B cell (primary cell): ENCODE measurements at regions not wholly inside any gene's neighbourhood (a gene's known extent, or its start where the extent isn't known, plus 50 kb on each side); places are given as distances from the start of the nearest gene placed in this dataset.

Source experiments
- ATAC-seq: fragments of 200-7000 bp; cut with Tn5 transposase; one replicate; pipeline ENCODE4 v1.10.0; 2021; ENCODE audit warnings: low read depth, mild to moderate bottlenecking, moderate number of reproducible peaks, moderate library complexity
- CTCF ChIA-PET: fragments of 350-600 bp; sonication (Branson Sonifier 250); formaldehyde crosslinking; loops from one replicate; lab custom pipeline; 2021; ENCODE audit warnings: antibody characterized with exemption, inconsistent platforms; lab: Charles Lee
- POLR2A ChIA-PET: fragments of 350-600 bp; sonication (Branson Sonifier 250); formaldehyde crosslinking; loops from one replicate; lab custom pipeline; 2021; ENCODE audit warnings: antibody characterized with exemption; lab: Charles Lee
- DNase-seq: peaks from one replicate; pipeline ENCODE4 v3.0.0; 2013
- H2AFZ ChIP-seq: 2 replicates; pipeline ENCODE4 v1.6.1; 2012; ENCODE audit warnings: mild to moderate bottlenecking, low read depth, low read length; ENCODE audit not compliant: insufficient read depth, poor library complexity, severe bottlenecking
- H3K27ac ChIP-seq, 2 donors: 1 replicate in 1 of 2; 2 replicates in 1 of 2; pipeline ENCODE4 v1.5.1; 2012 to 2013; ENCODE audit warnings: low read length in 2 of 2, mild to moderate bottlenecking in 2 of 2, moderate library complexity in 1 of 2
- H3K27me3 ChIP-seq, 4 experiments: fragments of 200-600 bp in 1 of 4; sonication (generic) in 1 of 4; replicated peaks in 1 of 4; 1 replicate in 2 of 4; 2 replicates in 2 of 4; pipeline versions ENCODE4 v1.6.1 to v1.7.0; 2013 to 2016; ENCODE audit warnings: low read length in 3 of 4, mild to moderate bottlenecking in 2 of 4, mixed read lengths in 1 of 4, moderate library complexity in 1 of 4; ENCODE audit not compliant: insufficient read depth in 4 of 4, control insufficient read depth in 3 of 4; ENCODE audit errors: control extremely low read depth in 1 of 4
- H3K36me3 ChIP-seq, 2 experiments: replicated peaks in 1 of 2; 1 replicate in 1 of 2; 2 replicates in 1 of 2; pipeline versions ENCODE4 v1.6.1 to v1.7.1; 2013; ENCODE audit warnings: low read length in 1 of 2; ENCODE audit not compliant: insufficient read depth in 2 of 2, control insufficient read depth in 1 of 2; ENCODE audit errors: control extremely low read depth in 1 of 2, extremely low read depth in 1 of 2
- H3K4me1 ChIP-seq, 2 donors: fragments of 200-600 bp in 1 of 2; sonication (generic) in 1 of 2; 1 replicate in 1 of 2; 2 replicates in 1 of 2; pipeline versions ENCODE4 v1.5.1 to v1.6.1; 2013 to 2017; ENCODE audit warnings: low read length in 2 of 2; ENCODE audit not compliant: control insufficient read depth in 2 of 2, insufficient read depth in 2 of 2
- H3K4me2 ChIP-seq: replicated peaks from 2 replicates; pipeline ENCODE3; 2012; ENCODE audit warnings: mild to moderate bottlenecking, low read depth, low read length; ENCODE audit not compliant: poor library complexity, severe bottlenecking
- H3K4me3 ChIP-seq, 5 experiments: fragments of 200-600 bp in 1 of 5; sonication (generic) in 1 of 5; 1 replicate in 3 of 5; 2 replicates in 2 of 5; pipeline versions ENCODE4 v1.5.1 to v1.7.0; 2011 to 2016; ENCODE audit warnings: low read length in 4 of 5, mild to moderate bottlenecking in 4 of 5, low read depth in 2 of 5, control low read depth in 1 of 5, moderate library complexity in 1 of 5; ENCODE audit not compliant: insufficient read depth in 1 of 5; ENCODE audit errors: control extremely low read depth in 1 of 5, extremely low read depth in 1 of 5
- H3K79me2 ChIP-seq: fragments of 200-600 bp; sonication (generic); one replicate; pipeline ENCODE4 v1.6.0; 2016; ENCODE audit warnings: low read length; ENCODE audit not compliant: control insufficient read depth, insufficient read depth
- H3K9ac ChIP-seq: fragments of 200-600 bp; sonication (generic); 2 replicates; pipeline ENCODE4 v1.6.1; 2017; ENCODE audit warnings: mild to moderate bottlenecking, low read length, moderate library complexity
- H3K9me3 ChIP-seq, 3 donors: one replicate each; pipeline versions ENCODE4 v1.6.1 to v1.7.1; 2013; ENCODE audit warnings: low read length in 2 of 3; ENCODE audit not compliant: control insufficient read depth in 2 of 3, insufficient read depth in 1 of 3; ENCODE audit errors: control extremely low read depth in 1 of 3
- H4K20me1 ChIP-seq: 2 replicates; pipeline ENCODE4 v1.6.0; 2012; ENCODE audit warnings: mild to moderate bottlenecking, low read length; ENCODE audit not compliant: insufficient read depth, control insufficient read depth, poor library complexity, severe bottlenecking
- H3K27ac Mint-ChIP-seq: one replicate; pipeline ENCODE4 v1.8.0; 2021; ENCODE audit warnings: mixed read lengths
- H3K27me3 Mint-ChIP-seq: one replicate; pipeline ENCODE4 v1.8.0; 2021; ENCODE audit warnings: mixed read lengths
- H3K4me1 Mint-ChIP-seq: one replicate; pipeline ENCODE4 v1.8.0; 2021; ENCODE audit warnings: mixed read lengths
- H3K4me3 Mint-ChIP-seq: one replicate; pipeline ENCODE4 v1.8.0; 2021; ENCODE audit warnings: mixed read lengths
- H3K9me3 Mint-ChIP-seq: one replicate; pipeline ENCODE4 v1.8.0; 2022; ENCODE audit warnings: mixed read lengths; ENCODE audit not compliant: insufficient read depth
- CTCF ChIP-seq: fragments of 200-600 bp; IDR thresholded peaks from one replicate; pipeline ENCODE4 v1.8.0; 2022; ENCODE audit warnings: antibody characterized with exemption, mild to moderate bottlenecking
- EZH2 ChIP-seq: IDR thresholded peaks from 2 replicates; pipeline ENCODE4 v1.6.1; 2012; ENCODE audit warnings: borderline replicate concordance, low read depth, mild to moderate bottlenecking, moderate library complexity, low read length; ENCODE audit not compliant: insufficient read depth, poor library complexity, severe bottlenecking
- WGBS: methylation state at CpG from one replicate; pipeline ENCODE4 v1.1.5; 2013; ENCODE audit warnings: missing lambda C conversion rate; ENCODE audit not compliant: insufficient coverage; 5-methylcytosine and 5-hydroxymethylcytosine counted together
- intact Hi-C: fragments of 100-400 bp; cut with micrococcal nuclease; formaldehyde crosslinking; loops from one replicate; pipeline ENCODE4 v1.10.0; 2022

GRCh38 chr11:71182791-71183677 is 69.3 kb downstream of the SHANK2 start:
- no peak overlapping the region for H3K4me3 ChIP-seq
- peaks cover 10% of the 10 kb centered on the region for H3K27me3 Mint-ChIP-seq
- no peak for TF ChIP-seq CTCF
- TF ChIP-seq EZH2 = no peak

DNA sequence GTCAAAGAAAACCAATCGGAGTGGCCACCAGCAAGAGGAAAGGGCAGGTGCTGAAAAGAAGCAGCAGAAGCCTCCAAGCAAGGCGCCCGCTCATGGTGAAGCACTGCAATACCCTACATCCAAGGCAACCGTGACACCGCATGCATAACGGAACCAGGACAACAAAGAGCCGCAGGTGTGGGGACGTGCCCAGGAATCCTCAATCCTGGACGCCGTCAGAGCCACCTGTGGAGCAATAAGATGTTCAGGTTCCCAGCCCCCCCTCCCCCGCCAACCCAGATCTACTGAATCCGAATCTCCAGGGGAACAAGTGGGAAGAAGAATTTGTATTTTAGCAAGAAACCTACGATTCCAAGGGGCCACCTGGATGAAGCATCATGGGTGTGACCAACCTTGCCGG is 70.8 kb downstream of the SHANK2 start:
- Histone ChIP-seq H3K27ac (no peak overlapping the region), H4K20me1 (no peaks in the 10 kb centered on the region), H3K9me3 (peaks cover 0 to 13% (median 2%) of the 10 kb centered on the region in 3 donors), H3K9ac (no peak overlapping the region), H2AFZ (no peak overlapping the region), H3K4me1 (no peaks in the 10 kb centered on the region), H3K27me3 (peaks cover 0 to 6% (median 2%) of the 10 kb centered on the region in 4 experiments), H3K36me3 (no peaks in the 10 kb centered on the region), H3K4me3 (no peak overlapping the region), H3K79me2 (no peaks in the 10 kb centered on the region), H3K4me2 (no peak overlapping the region)
- Mint-ChIP-seq H3K27me3 (peaks cover 17% of the 10 kb centered on the region), H3K4me1 (no peaks in the 10 kb centered on the region), H3K27ac (no peak overlapping the region), H3K9me3 (peaks cover 3% of the 10 kb centered on the region), H3K4me3 (no peak overlapping the region)
- CTCF ChIA-PET = no interaction called here
- no peak for ATAC-seq
- POLR2A ChIA-PET = no interaction called here
- intact Hi-C loops = no loop called here
- no peak for TF ChIP-seq CTCF
- no peak for TF ChIP-seq EZH2
- WGBS = 94% methylated on average over 9 of the region's 14 CpGs
- DNase-seq = no peak

More at GRCh38 chr11:71182791-71183677, 69.3 kb downstream of the SHANK2 start:
- no peak overlapping the region for H3K4me2 ChIP-seq
- no peaks in the 10 kb centered on the region for H3K79me2 ChIP-seq
- no peak overlapping the region for H2AFZ ChIP-seq
- H3K9me3 Mint-ChIP-seq = no peaks in the 10 kb centered on the region
- DNase-seq = no peak
- H3K27me3 ChIP-seq = peaks cover 0 to 6% (median 0%) of the 10 kb centered on the region in 4 experiments
- no peak overlapping the region for H3K27ac Mint-ChIP-seq
- 92% methylated on average over 14 of the region's 14 CpGs for WGBS
- no peak overlapping the region for H3K9ac ChIP-seq
- no peak overlapping the region for H3K4me3 Mint-ChIP-seq
- CTCF ChIA-PET = interaction anchor here (1.0 kb wide), 1 partner anchor 62 kb away, joined by 3 read pairs; no protein-coding TSS in a partner anchor
- H3K9me3 ChIP-seq = no peaks in the 10 kb centered on the region
- H3K36me3 ChIP-seq = no peaks in the 10 kb centered on the region
- no peak for ATAC-seq
- POLR2A ChIA-PET = no interaction called here
- no peaks in the 10 kb centered on the region for H4K20me1 ChIP-seq
- intact Hi-C loops = no loop called here
- H3K27ac ChIP-seq = no peak overlapping the region
- H3K4me1 ChIP-seq = no peaks in the 10 kb centered on the region
- H3K4me1 Mint-ChIP-seq = no peaks in the 10 kb centered on the region
